HG02870 (cell line): ENCODE measurements at regions not wholly inside any gene's neighbourhood (a gene's known extent, or its start where the extent isn't known, plus 50 kb on each side); places are given as distances from the start of the nearest gene placed in this dataset.

ENCODE experiments used
- ATAC-seq: cut with Tn5 transposase; IDR thresholded peaks from one replicate; pipeline ENCODE4 v1.9.1; 2021; ENCODE audit warnings: mild to moderate bottlenecking, moderate library complexity; ENCODE audit not compliant: unreplicated experiment

DNA sequence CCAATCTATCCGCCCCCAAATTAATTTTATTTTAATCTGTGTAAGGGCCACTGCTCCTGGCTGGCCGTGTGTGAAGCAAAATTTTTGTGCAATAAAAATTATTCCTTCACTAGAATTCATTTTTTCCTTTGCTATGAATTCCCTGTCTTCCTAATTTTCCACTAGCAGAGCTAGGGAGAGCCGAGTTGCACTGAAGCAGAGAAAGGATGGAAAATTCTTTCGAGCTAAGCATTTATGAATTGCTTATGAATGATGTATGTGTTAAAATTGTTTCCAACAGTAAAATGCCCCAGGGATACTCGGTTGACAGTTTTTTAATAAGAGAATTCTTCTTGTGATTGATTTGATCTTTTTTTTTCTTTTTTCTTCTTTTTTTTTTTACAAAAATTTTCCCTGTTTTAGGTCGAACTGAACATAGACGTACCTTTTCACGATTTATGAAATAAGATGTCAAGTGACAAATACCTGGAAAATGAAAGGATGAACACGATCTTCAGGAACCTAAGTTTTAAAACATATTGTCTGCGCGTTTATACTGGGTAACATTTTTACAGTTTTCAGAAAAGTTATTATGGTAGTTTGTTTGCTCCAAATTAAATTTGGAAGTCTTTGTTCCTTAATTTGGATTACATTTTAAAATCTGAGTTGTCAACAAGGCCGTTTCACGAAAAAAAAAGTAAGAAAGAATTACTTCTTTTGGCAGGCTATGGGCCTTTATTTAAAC is 288.8 kb upstream of the NFE2L3 start:
- no peak for ATAC-seq

DNA sequence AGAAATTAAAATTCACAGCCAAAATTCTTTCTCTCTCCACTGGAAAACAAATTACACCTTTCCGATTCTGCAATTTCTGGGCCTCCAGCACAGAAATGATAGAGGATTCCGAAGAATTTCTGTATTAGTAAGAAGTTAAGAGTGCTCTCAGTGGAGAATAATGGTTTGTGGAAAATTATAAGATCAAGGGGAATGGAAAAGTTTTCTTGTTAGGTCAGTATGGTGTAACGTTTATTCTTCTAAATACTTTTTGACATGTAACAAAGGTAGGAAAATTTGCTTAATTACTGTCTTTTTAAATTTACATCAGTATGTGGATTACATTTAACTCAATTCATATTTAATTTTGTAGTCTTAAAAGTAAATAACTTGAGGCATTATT is 288.3 kb upstream of the NFE2L3 start:
- ATAC-seq = no peak

- ATAC-seq = no peak
Observed at GRCh38 chr7:25864511-25864910, 287.5 kb upstream of the NFE2L3 start.

- no peak for ATAC-seq
Observed at GRCh38 chr7:25864943-25865751, 286.9 kb upstream of the NFE2L3 start.

DNA sequence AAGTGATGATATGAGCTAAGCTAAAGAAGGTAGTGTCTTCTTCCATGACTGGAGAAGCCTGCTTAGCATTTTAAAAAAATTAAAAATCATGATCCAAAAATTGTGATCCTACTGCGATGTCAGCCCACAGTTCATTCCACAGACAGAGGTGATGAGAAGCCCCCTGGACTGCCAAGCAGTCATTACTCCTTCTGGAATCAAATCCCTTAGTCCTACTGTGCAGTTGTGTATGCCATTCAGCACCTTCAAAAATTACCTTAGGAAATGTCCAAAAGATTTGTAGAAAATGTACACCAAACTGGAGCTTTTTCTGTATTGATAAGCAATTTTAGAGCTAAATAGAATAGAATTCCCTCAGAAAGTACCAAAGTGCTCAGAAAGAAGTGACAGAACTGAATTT is 283.5 kb upstream of the NFE2L3 start:
- ATAC-seq = no peak

GRCh38 chr7:25870574-25870973 is 281.4 kb upstream of the NFE2L3 start:
- no peak for ATAC-seq

GRCh38 chr7:25876092-25876491 is 275.9 kb upstream of the NFE2L3 start:
- no peak for ATAC-seq

GRCh38 chr7:25877802-25878789 is 273.9 kb upstream of the NFE2L3 start:
- no peak for ATAC-seq

- ATAC-seq = no peak
Observed at GRCh38 chr7:25879799-25880198, 272.2 kb upstream of the NFE2L3 start.

DNA sequence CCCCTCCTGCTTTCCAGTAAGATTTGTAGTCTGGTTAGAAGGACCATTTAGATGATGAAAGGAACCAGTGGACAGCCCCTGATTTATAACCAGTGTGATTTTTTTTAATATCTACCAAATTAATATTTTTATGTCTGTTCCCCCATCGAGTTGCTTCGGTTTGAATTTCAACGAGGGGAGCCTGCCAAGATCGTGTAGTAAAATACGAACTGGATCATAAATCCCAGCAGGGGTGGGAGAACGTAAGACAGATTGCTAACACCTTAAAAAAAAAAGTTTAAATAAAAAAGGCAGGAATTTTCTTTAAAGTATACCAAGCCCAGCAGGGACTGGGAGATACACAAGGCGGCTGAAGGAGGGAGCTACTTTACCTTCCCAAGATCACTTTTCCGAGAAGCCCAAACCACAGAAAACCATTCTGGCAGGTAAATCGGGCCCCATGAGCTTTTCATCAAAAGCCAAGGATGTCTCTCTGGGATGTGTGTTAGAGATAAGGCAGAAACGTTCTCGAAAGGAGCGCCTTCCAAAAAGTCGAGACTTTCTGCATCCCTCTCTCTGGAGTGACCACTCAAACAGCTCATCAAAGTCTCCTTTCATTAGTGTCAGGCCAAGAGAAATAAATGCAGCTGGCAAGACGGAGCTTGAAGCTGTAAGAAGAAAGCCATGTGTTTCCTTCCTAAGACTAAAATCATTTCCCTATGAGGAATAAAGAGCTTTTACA is 270.5 kb upstream of the NFE2L3 start:
- no peak for ATAC-seq

DNA sequence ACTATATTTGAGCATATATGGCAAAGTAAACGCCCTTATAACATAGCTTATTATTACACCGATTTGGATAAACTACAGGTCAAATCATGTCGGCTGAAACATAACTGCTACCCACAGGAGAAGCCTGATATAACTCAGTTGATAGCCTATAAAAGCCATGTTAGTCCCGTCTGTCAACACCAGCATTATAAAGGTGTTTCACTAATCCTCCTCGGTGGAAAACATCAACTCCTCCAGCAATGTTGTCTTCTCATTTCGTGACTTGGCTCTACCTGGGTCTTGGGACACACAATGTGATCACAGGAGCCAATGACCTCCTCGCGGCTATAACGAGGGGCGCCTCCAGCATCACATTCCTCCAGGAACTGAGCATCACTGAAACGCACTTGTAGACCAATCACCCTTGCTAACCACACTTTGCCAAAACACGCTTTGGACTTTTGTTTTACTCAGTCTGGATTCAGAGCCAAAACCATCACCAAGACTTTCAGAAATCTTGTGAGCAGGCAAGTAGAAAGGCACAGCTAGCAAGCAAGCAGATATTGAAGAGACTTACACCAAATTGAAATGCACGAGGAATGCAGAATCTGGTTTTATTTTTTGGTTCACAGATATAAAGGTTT is 269.7 kb upstream of the NFE2L3 start:
- ATAC-seq = no peak

- no peak for ATAC-seq
Observed at GRCh38 chr7:25884265-25884828, 267.7 kb upstream of the NFE2L3 start.

GRCh38 chr7:25885057-25885576 is 266.9 kb upstream of the NFE2L3 start:
- ATAC-seq = no peak

DNA sequence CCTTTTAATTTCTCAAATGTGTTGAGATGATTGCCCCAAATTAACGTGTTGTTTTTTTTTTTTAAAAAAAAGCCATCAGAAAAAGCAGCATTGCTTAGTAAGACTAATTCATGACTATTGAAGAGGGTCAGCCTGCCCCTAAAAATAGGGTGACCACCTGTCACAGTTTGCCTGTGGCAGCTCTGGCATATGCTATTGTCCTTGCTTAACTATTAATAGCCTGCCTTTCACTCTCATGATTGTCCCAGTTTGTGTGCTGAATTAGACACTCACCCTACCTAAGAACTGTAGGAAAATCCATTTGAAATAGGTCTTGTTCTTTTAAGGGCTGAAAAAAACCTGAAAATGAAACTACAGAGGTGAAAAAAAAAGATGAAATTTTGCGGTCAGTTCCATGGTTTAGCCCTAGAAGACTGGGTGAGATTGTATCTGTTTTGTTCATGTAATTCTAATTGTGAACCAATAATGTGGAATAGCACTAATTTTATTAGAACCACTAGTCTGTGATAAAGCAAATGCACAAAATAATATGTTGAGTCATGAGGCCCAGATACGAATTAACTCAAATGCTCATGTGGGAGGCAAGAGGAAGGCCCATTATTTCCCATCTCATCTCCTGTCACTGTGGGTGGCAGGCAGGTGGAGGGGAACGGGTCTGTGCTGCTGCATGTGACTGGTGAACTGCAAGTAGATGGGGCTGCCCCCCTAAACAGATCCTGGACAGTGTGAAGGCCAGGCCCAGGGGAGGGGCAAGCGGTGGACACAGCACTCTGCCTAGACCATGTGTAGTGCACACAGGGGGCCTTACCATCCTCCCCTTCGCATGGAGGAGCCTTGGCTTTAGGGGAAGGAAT is 265.4 kb upstream of the NFE2L3 start:
- no peak for ATAC-seq

DNA sequence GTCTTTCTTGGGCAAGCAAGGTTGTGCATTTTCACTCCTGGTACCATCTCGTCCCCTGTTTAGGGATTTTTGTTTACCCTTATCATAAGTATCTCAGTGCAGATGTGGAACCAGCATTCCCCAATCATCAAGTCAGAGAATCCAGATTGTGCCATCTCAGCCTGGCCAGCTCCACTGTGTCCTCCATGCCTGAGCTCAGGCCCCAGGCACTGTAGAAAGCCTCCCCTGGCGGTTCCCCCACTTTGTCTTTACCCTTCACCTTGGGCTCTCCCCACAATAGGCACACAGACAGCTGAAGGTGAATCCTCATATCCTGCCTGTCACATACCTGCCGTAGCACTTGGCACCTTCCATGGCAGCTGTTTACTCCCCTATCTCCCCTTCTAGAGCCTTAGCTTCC is 264.7 kb upstream of the NFE2L3 start:
- ATAC-seq = no peak

DNA sequence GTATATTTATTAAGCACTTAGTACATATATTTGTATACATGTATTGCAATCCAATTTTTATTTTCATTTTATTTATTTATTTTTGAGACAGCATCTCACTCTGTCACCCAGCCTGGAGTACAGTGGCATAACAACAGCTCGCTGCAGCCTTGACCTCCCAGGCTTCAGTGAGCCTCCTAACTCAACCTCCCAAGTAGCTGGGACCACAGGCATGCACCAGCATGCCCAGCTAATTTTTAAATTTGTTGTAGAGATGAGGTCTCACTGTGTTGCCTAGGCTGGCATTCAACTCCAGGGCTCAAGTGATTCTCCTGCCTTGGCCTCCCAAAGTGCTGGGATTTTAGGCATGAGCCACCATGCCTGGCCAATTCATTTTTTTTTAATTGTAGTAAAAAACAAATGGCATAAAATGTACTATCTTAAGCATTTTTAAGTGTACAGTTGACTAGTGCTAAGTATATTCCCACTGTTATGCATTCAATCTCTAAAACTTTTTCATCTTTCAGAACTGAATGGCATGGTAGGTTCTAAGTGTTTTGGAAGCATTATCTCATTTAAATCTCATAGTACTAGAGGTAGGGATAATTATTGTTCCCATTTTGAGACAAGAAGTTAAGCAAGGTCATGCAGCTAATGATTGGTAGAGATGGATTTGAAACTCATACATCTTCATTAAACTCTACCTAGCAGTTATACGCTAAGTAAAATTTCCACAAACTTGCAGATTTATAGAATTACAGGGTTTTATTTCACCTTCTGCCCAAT is 264.0 kb upstream of the NFE2L3 start:
- no peak for ATAC-seq

DNA sequence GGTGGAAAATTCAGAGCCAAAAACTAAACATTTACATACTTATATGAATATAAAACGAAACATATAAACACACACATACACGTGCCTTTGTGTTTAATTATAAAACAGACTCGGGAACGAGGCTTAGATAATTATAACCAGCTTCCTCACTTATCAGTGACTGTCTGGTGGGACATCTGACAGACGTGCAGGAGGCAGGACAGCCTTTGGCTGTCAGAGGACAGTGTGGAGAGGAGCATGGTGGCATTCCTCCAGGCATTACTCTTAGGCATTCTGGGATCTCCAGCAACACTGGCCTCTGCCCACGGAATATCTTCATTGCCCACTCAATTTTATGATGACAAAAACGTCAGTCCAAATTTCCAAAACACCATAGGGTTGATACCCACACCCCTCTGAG is 262.2 kb upstream of the NFE2L3 start:
- no peak for ATAC-seq

- ATAC-seq = no peak
Observed at GRCh38 chr7:25891591-25891990, 260.4 kb upstream of the NFE2L3 start.
